Astrocyte (in vitro differentiated cells and primary cell): ENCODE measurements at regions not wholly inside any gene's neighbourhood (a gene's known extent, or its start where the extent isn't known, plus 50 kb on each side); places are given as distances from the start of the nearest gene placed in this dataset.

Experiments
- CTCF ChIP-seq: IDR thresholded peaks from 2 replicates; pipeline ENCODE4 v1.5.1; 2011; ENCODE audit warnings: low read depth, mild to moderate bottlenecking, inconsistent platforms, low read length, moderate library complexity; ENCODE audit not compliant: insufficient read depth
- EZH2 ChIP-seq: IDR thresholded peaks from 2 replicates; pipeline ENCODE4 v1.6.1; 2012; ENCODE audit warnings: mild to moderate bottlenecking, low read length, inconsistent platforms; ENCODE audit not compliant: insufficient read depth

GRCh38 chr12:130222519-130223218, 60.4 kb downstream of the FZD10 start:
- TF ChIP-seq CTCF (no peak), EZH2 (no peak)
